ENCODE measurements at regions not wholly inside any gene's neighbourhood (a gene's known extent, or its start where the extent isn't known, plus 50 kb on each side); places are given as distances from the start of the nearest gene placed in this dataset.

DNA sequence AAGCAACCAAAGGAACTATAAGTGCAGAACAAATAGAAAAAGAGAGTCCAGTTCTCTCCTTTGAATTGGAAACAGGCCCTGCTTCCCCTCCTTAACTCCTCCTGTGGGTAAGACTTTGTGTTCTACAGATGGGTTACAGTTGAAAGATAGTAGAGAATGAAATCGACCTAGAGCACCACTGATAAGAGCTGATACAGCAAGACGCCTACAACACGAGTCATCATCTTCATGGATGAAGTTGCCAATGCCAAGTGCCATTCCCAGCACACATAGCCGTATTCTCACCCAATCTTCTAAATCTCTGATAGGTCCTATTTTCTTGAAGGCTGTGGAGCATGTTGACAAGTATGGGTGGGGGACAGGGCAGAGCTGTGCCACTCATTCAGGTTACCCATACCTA is 99.8 kb upstream of the CAMK1G start:
- TF ChIP-seq, protein P1, sequence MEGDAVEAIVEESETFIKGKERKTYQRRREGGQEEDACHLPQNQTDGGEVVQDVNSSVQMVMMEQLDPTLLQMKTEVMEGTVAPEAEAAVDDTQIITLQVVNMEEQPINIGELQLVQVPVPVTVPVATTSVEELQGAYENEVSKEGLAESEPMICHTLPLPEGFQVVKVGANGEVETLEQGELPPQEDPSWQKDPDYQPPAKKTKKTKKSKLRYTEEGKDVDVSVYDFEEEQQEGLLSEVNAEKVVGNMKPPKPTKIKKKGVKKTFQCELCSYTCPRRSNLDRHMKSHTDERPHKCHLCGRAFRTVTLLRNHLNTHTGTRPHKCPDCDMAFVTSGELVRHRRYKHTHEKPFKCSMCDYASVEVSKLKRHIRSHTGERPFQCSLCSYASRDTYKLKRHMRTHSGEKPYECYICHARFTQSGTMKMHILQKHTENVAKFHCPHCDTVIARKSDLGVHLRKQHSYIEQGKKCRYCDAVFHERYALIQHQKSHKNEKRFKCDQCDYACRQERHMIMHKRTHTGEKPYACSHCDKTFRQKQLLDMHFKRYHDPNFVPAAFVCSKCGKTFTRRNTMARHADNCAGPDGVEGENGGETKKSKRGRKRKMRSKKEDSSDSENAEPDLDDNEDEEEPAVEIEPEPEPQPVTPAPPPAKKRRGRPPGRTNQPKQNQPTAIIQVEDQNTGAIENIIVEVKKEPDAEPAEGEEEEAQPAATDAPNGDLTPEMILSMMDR (IDR thresholded peaks at IDR 0.05): no peak
- TF ChIP-seq POLR2AphosphoS5 (IDR thresholded peaks at IDR 0.05): no peak
- TF ChIP-seq POLR2A (IDR thresholded peaks at IDR 0.05): no peak
- TF ChIP-seq EP300 (IDR thresholded peaks at IDR 0.05): no peak
